Neuron (in vitro differentiated cells): ENCODE measurements at regions not wholly inside any gene's neighbourhood (a gene's known extent, or its start where the extent isn't known, plus 50 kb on each side); places are given as distances from the start of the nearest gene placed in this dataset.

Experiments
- H2AFZ ChIP-seq: one replicate; pipeline ENCODE4 v1.6.1; 2013; ENCODE audit warnings: low read depth, mild to moderate bottlenecking, inconsistent platforms, low read length, moderate library complexity
- H3K27me3 ChIP-seq: one replicate; pipeline ENCODE4 v1.6.1; 2013; ENCODE audit warnings: low read length; ENCODE audit not compliant: insufficient read depth
- H3K36me3 ChIP-seq: one replicate; pipeline ENCODE4 v1.6.1; 2013; ENCODE audit warnings: low read length; ENCODE audit not compliant: insufficient read depth
- H3K4me1 ChIP-seq: one replicate; pipeline ENCODE4 v1.6.1; 2013; ENCODE audit warnings: low read length; ENCODE audit not compliant: insufficient read depth
- H3K4me3 ChIP-seq: 2 replicates; pipeline ENCODE4 v1.5.1; 2013; ENCODE audit warnings: mild to moderate bottlenecking, low read length, moderate library complexity
- H3K9me3 ChIP-seq: one replicate; pipeline ENCODE4 v1.6.1; 2013; ENCODE audit warnings: low read length

- peaks cover 2% of the 10 kb centered on the region for H3K27me3 ChIP-seq
- no peaks in the 10 kb centered on the region for H3K36me3 ChIP-seq
- no peak overlapping the region for H3K4me3 ChIP-seq
- no peaks in the 10 kb centered on the region for H3K4me1 ChIP-seq
- no peak overlapping the region for H2AFZ ChIP-seq
- no peaks in the 10 kb centered on the region for H3K9me3 ChIP-seq
Measured at GRCh38 chr9:89837934-89838310, 233.1 kb downstream of the GADD45G start.

DNA sequence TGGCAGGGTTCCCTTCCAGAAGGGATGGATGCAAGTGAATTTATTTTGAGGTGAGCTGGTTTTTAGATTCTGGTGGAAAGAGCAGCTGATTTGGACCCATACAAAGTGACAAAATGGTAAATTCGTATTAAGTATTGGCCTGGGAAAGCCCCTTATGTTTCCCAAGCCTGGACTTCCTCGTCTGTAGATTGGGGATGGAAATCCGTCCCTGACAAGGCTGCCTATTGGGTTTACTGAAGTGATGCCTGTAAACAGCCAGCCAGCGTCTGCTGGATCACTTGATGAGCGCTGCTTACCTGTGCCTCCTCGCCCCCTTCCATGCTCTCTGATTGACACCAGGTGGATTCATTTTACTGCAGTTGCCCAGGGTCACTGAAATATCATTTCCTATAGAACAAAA, 233.8 kb downstream of the GADD45G start:
- Histone ChIP-seq H3K9me3 (no peaks in the 10 kb centered on the region), H2AFZ (no peak overlapping the region), H3K4me3 (no peak overlapping the region)

DNA sequence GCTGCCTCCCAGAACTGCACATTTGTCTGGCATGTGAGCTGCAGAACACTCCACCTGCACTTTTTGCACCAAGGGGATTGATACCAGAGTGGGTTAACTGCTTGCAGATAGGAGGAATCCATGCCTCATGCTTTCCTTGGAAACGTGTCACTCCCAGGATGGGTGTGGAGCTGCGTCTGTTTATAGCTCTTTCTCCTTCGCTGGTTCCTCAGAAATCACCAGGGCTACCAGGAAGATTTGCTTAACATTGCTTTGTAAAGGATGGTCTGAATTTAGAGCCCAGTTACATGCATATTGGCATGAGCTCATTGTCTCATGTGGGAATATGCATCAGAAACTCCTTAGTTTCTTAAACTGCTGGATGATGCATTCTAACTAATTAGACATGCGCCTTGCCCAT, 234.6 kb downstream of the GADD45G start:
- Histone ChIP-seq H3K9me3 (no peaks in the 10 kb centered on the region), H3K27me3 (peaks cover 2% of the 10 kb centered on the region), H3K4me1 (no peaks in the 10 kb centered on the region), H3K36me3 (no peaks in the 10 kb centered on the region), H2AFZ (no peak overlapping the region), H3K4me3 (no peak overlapping the region)

More for the DNA sequence above, 233.8 kb downstream of the GADD45G start:
- Histone ChIP-seq H3K27me3 (peaks cover 2% of the 10 kb centered on the region), H3K36me3 (no peaks in the 10 kb centered on the region), H3K4me1 (no peaks in the 10 kb centered on the region)

DNA sequence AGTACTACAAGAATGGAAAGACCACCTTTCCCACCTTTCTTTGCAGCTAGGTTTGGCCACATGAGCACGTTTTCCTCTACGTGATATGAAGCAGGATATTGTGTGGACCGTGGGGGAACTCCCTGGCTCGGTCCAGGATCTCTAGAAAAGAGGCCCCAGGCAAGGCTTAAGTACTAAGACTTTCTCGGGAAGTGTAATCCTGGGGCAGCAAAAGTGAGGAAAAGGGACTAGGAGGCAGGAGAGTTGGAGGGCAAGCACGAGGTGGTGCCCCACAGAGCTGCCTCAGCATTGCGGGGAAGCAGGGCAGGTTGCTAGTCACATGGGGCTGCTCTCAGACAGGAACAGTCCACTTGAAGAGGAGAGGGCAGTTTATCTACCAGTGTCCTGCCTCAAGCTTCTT, 235.1 kb downstream of the GADD45G start:
- no peaks in the 10 kb centered on the region for H3K9me3 ChIP-seq
- no peak overlapping the region for H2AFZ ChIP-seq
- H3K4me3 ChIP-seq = no peak overlapping the region
- H3K27me3 ChIP-seq = peaks cover 2% of the 10 kb centered on the region
- no peaks in the 10 kb centered on the region for H3K36me3 ChIP-seq
- no peaks in the 10 kb centered on the region for H3K4me1 ChIP-seq

- peaks cover 2% of the 10 kb centered on the region for H3K27me3 ChIP-seq
- no peaks in the 10 kb centered on the region for H3K4me1 ChIP-seq
- H3K4me3 ChIP-seq = no peak overlapping the region
- no peaks in the 10 kb centered on the region for H3K36me3 ChIP-seq
- no peak overlapping the region for H2AFZ ChIP-seq
- no peaks in the 10 kb centered on the region for H3K9me3 ChIP-seq
Measured at GRCh38 chr9:89841456-89841855, 236.6 kb downstream of the GADD45G start.

DNA sequence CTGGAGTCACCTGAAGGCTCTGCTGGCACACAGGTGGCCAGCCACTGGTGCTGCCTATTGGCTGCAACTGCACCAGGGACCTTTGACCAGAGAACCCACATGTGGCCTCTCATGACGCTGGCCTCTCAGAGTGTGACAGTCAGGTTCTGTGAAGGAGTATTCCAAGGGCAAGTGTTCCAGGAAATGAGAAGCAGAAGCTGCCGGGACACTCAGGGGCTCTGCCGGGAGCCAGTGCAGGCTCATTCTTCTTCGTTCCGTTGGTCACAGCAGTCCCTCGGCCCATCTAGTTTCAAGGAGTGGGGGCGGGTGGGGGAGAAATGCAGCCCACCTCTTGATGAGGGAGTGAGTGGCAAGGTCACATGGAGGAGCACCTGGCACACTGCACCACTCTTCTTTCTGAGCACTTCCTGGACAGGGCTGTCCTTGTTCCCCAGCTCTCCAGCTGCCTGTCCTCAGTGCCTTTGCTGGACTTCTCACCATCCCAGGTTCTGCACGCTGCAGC, 237.5 kb downstream of the GADD45G start:
- peaks cover 2% of the 10 kb centered on the region for H3K27me3 ChIP-seq
- H3K9me3 ChIP-seq = no peaks in the 10 kb centered on the region
- no peaks in the 10 kb centered on the region for H3K36me3 ChIP-seq
- no peak overlapping the region for H2AFZ ChIP-seq
- no peaks in the 10 kb centered on the region for H3K4me1 ChIP-seq
- no peak overlapping the region for H3K4me3 ChIP-seq

DNA sequence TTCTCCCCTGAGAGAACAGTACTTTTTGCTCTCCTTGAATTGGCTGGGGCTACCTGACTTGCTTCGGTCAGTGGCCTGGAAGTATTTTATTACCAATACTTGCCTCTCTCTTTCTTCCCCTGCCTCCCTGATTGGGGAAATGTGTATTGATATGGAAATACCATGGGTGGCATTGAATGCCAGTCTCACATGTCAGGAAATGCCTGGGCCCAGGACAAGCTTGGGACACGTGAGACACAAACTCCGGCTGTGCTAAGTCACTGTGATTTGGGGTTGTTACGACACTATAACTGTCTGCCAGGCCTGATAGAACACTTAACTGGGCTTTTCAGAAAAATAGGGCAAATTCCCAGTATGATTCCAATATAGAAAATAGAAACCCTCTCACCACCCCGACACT, 238.3 kb downstream of the GADD45G start:
- H3K4me1 ChIP-seq = no peaks in the 10 kb centered on the region
- H3K9me3 ChIP-seq = no peaks in the 10 kb centered on the region
- H3K4me3 ChIP-seq = no peak overlapping the region
- no peaks in the 10 kb centered on the region for H3K36me3 ChIP-seq
- H2AFZ ChIP-seq = no peak overlapping the region
- H3K27me3 ChIP-seq = peaks cover 2% of the 10 kb centered on the region

GRCh38 chr9:89843591-89843990, 238.8 kb downstream of the GADD45G start:
- no peaks in the 10 kb centered on the region for H3K4me1 ChIP-seq
- peaks cover 2% of the 10 kb centered on the region for H3K27me3 ChIP-seq
- no peak overlapping the region for H3K4me3 ChIP-seq
- no peaks in the 10 kb centered on the region for H3K9me3 ChIP-seq
- no peak overlapping the region for H2AFZ ChIP-seq
- no peaks in the 10 kb centered on the region for H3K36me3 ChIP-seq

- no peaks in the 10 kb centered on the region for H3K4me1 ChIP-seq
- no peak overlapping the region for H2AFZ ChIP-seq
- no peak overlapping the region for H3K4me3 ChIP-seq
- peaks cover 2% of the 10 kb centered on the region for H3K27me3 ChIP-seq
- no peaks in the 10 kb centered on the region for H3K9me3 ChIP-seq
- H3K36me3 ChIP-seq = no peaks in the 10 kb centered on the region
Measured at GRCh38 chr9:89844075-89844474, 239.3 kb downstream of the GADD45G start.

DNA sequence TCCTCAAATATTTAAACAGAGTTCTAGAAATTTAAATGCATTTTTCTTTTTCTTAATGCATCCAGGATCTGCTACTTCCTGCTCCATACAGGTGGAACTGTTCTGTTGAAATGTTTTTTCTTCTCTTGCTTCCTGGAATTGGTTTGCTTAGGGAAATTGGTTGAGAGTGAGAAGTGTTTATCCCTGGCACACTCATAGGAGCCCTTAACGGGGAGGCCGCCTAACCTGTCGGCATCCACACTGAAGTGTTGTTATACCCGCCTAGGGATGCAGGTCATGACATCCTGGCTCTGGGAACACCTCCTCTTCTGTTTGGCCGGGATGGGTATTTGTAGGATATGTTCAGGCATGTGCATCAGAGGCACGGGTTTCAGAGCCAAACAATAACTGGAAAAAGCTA, 239.7 kb downstream of the GADD45G start:
- H3K4me3 ChIP-seq = no peak overlapping the region

DNA sequence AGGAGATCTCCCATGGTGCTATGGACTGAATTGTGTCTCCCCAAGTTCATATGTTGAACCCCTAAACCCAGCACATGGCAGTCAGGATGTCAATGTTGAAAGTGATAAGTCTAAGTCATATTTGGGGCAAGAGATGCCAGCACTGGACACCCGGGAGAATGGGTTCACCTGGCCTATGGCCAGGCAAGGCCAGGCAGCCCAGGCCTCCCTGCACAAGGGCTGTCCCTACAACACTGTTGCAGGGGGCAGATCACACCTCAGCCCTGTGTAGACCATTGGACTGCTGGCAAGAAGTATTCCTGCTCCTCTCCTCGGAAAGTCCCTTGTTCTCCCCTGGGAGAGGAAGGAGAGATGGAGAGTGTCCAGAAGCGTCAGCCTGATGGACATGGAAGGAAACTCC, 240.5 kb downstream of the GADD45G start:
- H3K36me3 ChIP-seq = no peaks in the 10 kb centered on the region

More for the DNA sequence above, 239.7 kb downstream of the GADD45G start:
- Histone ChIP-seq H2AFZ (no peak overlapping the region), H3K27me3 (no peaks in the 10 kb centered on the region), H3K36me3 (no peaks in the 10 kb centered on the region), H3K4me1 (no peaks in the 10 kb centered on the region), H3K9me3 (no peaks in the 10 kb centered on the region)

DNA sequence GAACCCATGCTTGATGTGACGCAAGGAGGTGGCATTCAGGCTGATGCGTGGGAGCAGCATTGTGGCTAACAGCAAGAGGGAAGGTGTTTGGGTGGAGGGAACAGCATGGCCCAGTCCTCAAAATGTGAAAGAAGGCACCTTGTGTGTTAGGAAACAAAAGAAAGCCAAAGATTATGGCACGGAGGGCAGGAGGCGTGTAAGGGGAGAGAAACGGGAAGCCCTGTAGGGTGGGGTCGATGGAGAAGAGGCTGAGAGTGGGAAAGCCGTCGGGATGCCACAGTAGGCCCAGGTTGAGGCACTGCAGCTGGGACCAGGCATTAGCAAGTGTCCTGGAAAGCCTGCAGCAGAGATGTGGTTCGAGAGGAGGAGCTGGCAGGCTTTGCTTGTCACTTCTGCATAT, 241.1 kb downstream of the GADD45G start:
- Histone ChIP-seq H3K4me3 (no peak overlapping the region), H2AFZ (no peak overlapping the region), H3K9me3 (no peaks in the 10 kb centered on the region), H3K4me1 (no peaks in the 10 kb centered on the region), H3K27me3 (no peaks in the 10 kb centered on the region), H3K36me3 (no peaks in the 10 kb centered on the region)

More for the DNA sequence above, 240.5 kb downstream of the GADD45G start:
- Histone ChIP-seq H3K27me3 (no peaks in the 10 kb centered on the region), H3K4me3 (no peak overlapping the region), H3K9me3 (no peaks in the 10 kb centered on the region), H3K4me1 (no peaks in the 10 kb centered on the region), H2AFZ (no peak overlapping the region)

GRCh38 chr9:89848060-89849040, 243.5 kb downstream of the GADD45G start:
- Histone ChIP-seq H3K9me3 (no peaks in the 10 kb centered on the region), H3K4me3 (no peak overlapping the region), H3K27me3 (no peaks in the 10 kb centered on the region), H3K4me1 (no peaks in the 10 kb centered on the region), H2AFZ (no peak overlapping the region), H3K36me3 (no peaks in the 10 kb centered on the region)
